ENCODE measurements at regions not wholly inside any gene's neighbourhood (a gene's known extent, or its start where the extent isn't known, plus 50 kb on each side); places are given as distances from the start of the nearest gene placed in this dataset.

DNA sequence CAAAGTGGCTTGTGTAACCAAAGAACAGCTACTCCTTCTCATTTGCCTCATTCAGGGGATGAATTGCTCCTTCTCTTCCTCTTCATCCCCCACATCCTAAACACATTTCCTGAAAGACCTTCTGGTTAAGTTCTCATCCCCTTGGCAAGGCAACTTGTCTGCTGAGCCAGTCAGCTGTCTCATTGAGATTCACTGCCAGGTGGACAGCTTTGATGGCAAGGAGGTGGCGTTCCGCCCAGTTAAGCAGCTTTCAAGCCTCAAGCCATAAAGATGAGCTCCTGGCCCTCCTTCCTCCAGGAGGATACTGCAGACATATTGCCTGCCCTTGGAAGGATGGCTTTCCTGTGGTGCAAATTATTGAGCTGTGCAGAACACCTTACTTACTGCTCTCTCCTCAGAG lies 448.6 kb upstream of the MPDZ start:
- Histone ChIP-seq H3K4me3 (no peak overlapping the region), H3K27ac (no peak overlapping the region)
- TF ChIP-seq, protein P1, sequence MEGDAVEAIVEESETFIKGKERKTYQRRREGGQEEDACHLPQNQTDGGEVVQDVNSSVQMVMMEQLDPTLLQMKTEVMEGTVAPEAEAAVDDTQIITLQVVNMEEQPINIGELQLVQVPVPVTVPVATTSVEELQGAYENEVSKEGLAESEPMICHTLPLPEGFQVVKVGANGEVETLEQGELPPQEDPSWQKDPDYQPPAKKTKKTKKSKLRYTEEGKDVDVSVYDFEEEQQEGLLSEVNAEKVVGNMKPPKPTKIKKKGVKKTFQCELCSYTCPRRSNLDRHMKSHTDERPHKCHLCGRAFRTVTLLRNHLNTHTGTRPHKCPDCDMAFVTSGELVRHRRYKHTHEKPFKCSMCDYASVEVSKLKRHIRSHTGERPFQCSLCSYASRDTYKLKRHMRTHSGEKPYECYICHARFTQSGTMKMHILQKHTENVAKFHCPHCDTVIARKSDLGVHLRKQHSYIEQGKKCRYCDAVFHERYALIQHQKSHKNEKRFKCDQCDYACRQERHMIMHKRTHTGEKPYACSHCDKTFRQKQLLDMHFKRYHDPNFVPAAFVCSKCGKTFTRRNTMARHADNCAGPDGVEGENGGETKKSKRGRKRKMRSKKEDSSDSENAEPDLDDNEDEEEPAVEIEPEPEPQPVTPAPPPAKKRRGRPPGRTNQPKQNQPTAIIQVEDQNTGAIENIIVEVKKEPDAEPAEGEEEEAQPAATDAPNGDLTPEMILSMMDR (IDR thresholded peaks at IDR 0.05): no peak
- DNase-seq (ENCODE audit: low spot score): no peak

DNA sequence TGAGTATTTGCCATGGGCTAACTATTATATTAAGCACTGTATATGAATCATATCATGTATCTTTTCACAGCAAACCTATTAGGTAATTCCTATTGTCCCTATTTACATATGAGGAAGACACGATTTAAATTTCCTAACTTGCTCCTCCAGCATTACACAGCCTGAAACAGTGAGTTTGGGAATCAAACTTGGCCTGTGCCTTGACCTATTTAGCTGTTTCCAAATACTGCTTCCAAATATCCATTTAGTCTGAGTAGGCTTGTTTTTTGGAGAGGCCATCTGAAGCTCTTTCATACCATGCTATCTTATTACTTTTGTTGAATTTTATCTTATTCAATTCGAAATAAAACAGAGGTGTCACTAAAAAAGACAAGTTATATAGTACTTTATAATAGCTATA lies 447.3 kb upstream of the MPDZ start:
- DNase-seq (ENCODE audit: low spot score): no peak
- H3K27ac ChIP-seq: no peak overlapping the region
- TF ChIP-seq, protein P1 (IDR thresholded peaks at IDR 0.05): no peak
- no peak overlapping the region for H3K4me3 ChIP-seq

GRCh38 chr9:13725516-13725915 lies 446.0 kb upstream of the MPDZ start:
- no peak for DNase-seq (ENCODE audit: low spot score)
- H3K4me3 ChIP-seq: no peak overlapping the region
- no peak overlapping the region for H3K27ac ChIP-seq
- TF ChIP-seq, protein P1 (IDR thresholded peaks at IDR 0.05): no peak

- TF ChIP-seq, protein P1 (IDR thresholded peaks at IDR 0.05): no peak
- Histone ChIP-seq H3K27ac (no peak overlapping the region), H3K4me3 (no peak overlapping the region)
- no peak for DNase-seq (ENCODE audit: low spot score)
Observed at GRCh38 chr9:13721481-13722235, 442.2 kb upstream of the MPDZ start.

DNA sequence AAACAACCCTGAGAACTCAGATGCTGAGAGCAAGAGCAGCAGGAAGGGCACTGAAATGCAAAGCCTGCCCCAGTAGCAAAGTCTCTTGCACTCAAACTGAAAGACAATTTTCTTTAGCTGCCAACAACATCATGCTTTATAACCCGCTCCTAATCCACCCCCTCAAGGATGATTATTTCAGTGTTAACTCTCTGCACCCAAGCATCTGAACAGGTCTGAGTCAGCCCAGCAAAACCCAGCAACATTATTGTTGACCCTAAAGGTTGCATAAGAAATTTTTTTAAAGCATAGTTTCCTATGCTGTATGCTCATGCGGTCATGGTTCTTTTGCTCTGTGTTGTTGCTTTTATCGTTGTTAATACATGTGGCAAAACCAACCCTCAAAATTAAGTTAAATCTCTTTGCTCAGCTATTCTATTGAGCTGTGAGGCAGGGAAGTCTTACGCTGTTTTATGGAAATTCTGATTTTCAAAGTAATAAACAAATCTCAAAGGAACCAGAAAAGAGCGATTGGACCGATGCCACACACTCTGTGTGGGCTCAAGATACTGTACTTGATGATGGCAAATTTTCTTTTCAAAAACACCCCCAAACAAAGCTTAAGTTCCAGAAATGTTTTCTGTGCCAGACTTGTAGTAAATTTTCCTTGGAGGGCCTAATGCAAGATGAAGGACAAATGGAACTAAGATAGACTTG lies 440.6 kb upstream of the MPDZ start:
- DNase-seq (ENCODE audit: low spot score): no peak
- no peak overlapping the region for H3K4me3 ChIP-seq
- peak overlapping the region in 1 of 2 donors; percentile 15 for H3K27ac ChIP-seq
- TF ChIP-seq, protein P1 (IDR thresholded peaks at IDR 0.05): no peak

- no peak overlapping the region for H3K4me3 ChIP-seq
- TF ChIP-seq, protein P1 (IDR thresholded peaks at IDR 0.05): no peak
- no peak for DNase-seq (ENCODE audit: low spot score)
- H3K27ac ChIP-seq: no peak overlapping the region
Observed at GRCh38 chr9:13719446-13719845, 440.0 kb upstream of the MPDZ start.

GRCh38 chr9:13718539-13718938 lies 439.0 kb upstream of the MPDZ start:
- no peak for DNase-seq (ENCODE audit: low spot score)
- Histone ChIP-seq H3K4me3 (no peak overlapping the region), H3K27ac (no peak overlapping the region)
- TF ChIP-seq, protein P1 (IDR thresholded peaks at IDR 0.05): no peak
